DMS 273 treated with DMSO at 0.1 percent for 48 hours (cell line): ENCODE measurements at regions not wholly inside any gene's neighbourhood (a gene's known extent, or its start where the extent isn't known, plus 50 kb on each side); places are given as distances from the start of the nearest gene placed in this dataset.

Experiments used
- DNase-seq: peaks from one replicate; lab custom pipeline; 2025; lab: John Stamatoyannopoulos, UW

DNA sequence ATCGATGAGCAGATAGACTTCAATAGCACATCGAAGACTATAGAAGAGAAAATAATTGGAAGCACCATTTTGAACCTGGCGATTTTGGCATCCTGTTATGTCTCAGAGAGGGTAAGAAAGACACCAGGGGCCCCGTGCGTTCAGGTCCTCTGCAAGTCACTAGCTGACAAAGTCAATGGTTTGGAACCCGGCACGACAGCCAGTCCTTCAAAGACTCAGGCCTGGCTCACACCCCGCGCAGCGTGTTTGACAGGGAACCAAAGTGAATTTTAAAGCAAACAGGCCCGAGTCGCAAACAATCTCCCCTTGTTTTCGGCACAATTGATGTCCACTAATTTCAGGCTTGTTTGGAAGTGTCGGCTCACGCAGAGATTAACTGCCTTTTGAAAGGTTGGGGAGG, 716.6 kb downstream of the BRD1 start:
- no peak for DNase-seq

DNA sequence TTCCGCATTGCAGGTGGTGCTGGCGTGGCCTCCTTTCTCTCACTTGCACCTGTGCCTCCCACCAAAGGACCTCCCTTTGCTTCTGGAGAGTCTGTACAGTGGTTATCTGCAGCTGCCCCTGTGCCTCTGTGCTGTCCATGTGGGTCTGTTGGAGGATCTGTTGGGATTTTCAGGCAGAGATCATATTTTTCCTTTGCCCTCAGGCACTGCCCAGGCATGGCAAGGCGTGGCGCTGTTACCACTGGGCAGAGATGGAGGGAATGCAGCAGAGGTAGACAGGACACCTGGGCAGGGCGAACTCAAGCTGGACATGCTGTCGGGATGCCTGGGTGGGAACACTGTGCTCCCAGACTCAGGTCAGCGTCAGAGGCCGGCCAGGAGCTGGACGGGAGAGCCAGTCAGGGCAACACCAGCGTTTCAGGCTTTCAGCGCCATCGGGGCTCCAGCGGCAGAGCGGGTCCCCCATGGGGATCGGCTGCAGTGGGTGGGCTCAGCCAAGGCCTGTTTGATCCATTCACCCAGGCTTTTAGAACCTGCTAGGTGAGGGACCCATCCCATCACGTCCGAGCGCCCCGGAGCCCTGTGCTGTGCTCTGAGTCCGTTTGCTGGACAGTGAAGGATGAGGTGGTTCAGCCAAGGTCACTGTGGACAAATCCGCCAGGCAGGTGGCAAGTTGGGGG, 718.9 kb downstream of the BRD1 start:
- DNase-seq, result no peak

- DNase-seq, result no peak
Measured at GRCh38 chr22:49107961-49108530, 719.6 kb downstream of the BRD1 start.

DNA sequence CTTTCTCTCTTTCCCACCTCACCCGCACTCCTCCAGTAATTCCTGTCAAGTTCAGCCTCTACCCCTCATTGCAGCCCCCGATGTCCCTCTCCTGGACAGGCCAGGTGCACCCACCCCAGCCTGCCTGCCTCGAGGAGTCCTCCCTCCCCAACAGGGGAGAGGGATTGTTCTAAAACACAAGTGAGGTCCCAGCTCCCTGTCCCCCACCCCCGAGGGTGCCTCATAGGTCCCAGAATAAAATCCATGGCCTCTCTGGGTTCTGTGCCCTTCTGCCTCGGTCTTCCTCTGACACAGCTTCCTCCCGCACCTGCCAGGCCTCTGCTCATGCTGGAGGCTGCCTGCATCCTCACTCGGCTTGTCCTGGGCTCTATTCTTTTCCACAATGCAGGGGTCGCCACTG, 720.1 kb downstream of the BRD1 start:
- DNase-seq, result no peak

DNA sequence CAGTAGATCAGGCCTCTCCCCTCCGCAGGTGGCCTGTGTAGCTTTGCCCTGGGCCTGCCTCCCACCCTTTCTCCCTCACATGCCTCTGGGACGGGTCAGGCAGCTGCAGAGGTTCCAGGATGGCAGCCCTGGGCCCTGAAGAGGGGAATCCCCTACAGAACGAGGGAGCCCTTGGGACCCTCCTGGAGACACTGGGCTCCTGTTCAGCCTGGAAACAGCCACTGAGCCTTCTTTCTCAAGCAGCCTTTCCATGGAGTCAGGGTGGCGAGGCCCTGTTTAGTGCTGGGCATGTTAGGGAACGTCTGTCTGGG, 720.9 kb downstream of the BRD1 start:
- DNase-seq, result no peak

GRCh38 chr22:49106096-49106841, 721.4 kb downstream of the BRD1 start:
- no peak for DNase-seq

- DNase-seq, result no peak
Measured at GRCh38 chr22:49104434-49104833, 723.2 kb downstream of the BRD1 start.

GRCh38 chr22:49103314-49104059, 724.2 kb downstream of the BRD1 start:
- DNase-seq, result no peak

DNA sequence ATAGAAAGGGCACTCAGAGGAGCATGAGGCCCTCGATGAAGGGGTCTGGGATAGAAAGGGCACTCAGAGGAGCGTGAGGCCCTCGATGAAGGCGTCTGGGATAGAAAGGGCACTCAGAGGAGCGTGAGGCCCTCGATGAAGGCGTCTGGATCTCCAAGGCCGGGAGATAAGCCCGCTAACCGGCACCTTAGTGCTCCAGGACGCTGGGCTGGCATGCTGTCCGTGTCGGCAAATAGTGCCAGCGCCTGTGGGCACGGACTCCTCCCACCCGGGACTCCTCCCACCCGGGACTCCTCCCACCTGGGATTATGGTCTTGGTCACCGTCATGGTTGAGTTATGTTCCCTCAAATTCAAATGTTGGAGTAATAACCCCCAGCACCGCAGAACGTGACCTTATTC, 725.3 kb downstream of the BRD1 start:
- DNase-seq, result no peak

DNA sequence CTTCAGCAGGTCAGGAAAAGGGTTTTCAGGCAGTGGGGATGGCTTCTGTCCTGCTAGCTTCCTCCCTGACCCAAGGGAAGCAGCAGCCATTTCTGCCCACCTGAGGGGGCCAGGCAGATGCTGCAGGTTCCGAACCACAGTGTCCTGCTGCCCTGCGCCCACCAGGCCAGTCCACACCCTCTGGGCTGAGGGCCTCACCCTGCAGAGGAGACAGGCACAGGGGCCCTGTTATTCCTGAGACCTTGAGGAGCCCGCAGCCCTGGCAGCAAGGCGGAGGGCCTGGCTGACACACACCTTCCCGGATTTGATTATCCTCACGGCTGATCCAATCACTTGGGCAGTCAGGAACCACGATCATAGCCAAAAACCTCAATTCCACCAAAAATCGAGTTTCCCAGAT, 725.8 kb downstream of the BRD1 start:
- DNase-seq, result no peak

GRCh38 chr22:49101225-49101624, 726.4 kb downstream of the BRD1 start:
- no peak for DNase-seq

GRCh38 chr22:49100773-49101172, 726.9 kb downstream of the BRD1 start:
- no peak for DNase-seq

- DNase-seq, result no peak
Measured at GRCh38 chr22:49100316-49100715, 727.4 kb downstream of the BRD1 start.

DNA sequence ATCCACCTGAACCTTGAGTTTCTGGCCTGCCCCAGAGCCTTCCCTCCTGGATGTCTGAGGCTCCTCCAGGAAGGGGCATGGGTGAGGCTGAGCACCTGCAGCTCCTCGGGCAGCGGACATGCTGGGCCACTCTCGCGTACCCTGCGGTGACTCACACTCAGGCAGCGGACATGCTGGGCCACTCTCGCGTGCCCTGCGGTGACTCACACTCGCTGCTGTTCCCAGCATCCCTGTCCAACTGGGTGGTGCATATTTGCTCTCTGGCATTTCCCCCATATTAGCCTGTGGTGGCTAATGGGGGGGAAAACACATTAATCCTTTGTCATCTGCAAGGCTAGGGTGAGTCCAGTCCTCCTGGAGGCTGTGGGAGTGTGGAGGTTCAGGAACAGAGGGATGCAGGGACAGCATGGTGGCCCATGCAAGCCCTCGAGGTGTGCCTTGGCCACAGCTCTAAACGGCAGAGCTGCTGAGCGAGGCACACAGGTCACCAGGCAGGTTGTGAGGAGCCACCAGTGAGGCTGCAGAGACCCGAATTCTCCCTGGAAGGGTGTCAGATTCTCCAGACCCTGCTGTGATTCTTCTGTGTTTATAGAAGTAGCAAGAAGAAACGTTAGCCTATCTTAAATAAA, 728.1 kb downstream of the BRD1 start:
- DNase-seq, result no peak

GRCh38 chr22:49099089-49099488, 728.6 kb downstream of the BRD1 start:
- DNase-seq, result no peak

GRCh38 chr22:49097966-49098365, 729.7 kb downstream of the BRD1 start:
- DNase-seq, result no peak

GRCh38 chr22:49097171-49097925, 730.3 kb downstream of the BRD1 start:
- no peak for DNase-seq

DNA sequence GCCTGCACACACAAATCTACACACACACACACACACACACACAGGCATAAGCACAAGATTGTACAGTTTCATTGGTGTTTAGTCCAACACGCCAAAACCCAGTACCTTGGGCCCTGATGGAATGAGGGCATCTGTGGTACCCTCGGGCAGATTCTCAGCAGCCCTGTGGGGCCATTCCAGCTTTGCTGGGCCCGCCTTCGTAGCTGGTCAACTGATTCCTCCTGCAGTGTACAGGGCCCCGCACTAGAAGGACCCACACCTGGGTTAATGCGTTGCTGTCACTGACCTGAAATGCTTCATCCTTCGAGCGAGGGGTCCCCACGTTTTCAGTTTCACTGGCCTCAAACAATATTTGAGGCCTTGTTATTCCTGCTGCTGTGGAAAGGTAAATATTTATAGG, 731.2 kb downstream of the BRD1 start:
- no peak for DNase-seq

DNA sequence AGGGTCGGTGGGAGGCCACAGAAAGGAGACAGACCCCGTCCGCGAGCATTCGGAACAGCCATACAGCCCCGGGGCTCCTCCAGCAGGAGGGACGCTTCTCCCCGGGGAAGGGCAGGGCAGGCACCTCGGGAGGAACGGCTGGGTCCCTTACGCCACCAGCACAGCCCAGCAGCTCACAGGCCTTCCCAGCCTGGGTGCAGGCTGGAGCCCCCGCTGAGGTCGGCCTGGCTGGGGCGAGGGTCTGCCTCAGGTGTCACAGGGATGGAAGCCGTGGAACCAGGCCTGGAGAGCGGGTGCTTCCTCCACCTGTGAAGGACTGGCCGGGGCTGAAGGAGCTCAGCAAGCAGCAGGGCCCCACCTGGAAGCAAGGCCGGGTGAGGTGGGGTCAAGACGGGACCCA, 732.3 kb downstream of the BRD1 start:
- no peak for DNase-seq

- DNase-seq, result no peak
Measured at GRCh38 chr22:49094858-49095257, 732.8 kb downstream of the BRD1 start.

DNA sequence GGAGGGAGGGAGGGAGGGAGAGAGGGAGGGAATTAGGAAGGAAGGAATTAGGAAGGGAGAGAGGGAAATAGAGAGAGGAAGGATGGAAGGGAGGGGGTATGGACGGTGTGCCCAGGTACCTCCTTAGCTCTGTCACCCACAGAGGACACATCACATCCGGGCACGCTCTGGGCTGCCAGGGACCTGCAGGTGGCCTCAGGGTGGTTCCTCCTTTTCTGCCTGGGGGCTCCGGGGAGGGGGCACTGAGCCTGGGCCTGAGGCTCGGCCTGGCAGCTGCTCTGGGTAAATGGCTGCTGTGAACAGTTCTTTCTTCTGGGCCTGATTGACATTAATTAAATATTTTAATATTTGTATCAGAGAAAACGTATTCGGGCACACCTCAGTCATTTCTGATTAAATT, 733.5 kb downstream of the BRD1 start:
- no peak for DNase-seq
